ENCODE measurements at regions not wholly inside any gene's neighbourhood (a gene's known extent, or its start where the extent isn't known, plus 50 kb on each side); places are given as distances from the start of the nearest gene placed in this dataset.
A peak's percentile ranks its signal among the peaks of the same experiment; 100 is the strongest.

DNA sequence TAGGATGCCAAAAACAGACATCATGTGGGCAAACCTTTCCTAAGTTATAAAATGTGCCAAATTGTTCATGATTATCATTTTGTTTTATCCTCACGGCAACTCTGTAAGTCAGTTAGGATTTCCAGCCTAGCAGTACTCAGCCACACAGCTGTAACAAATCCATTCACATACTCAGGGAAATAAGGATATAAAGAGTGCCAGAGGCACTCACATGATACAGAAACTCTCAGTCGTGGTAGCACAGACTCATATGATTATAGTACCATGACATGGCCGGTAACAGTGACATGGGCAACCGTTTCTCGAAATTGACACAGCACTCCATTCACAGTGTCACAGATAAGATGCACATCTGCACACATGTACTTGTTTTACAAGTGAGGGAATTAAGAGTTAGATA lies 344.2 kb downstream of the LRIG3 start:
- Histone ChIP-seq H3K27ac (ENCODE audit: insufficient read depth, low read length) (peak overlapping the region; percentile 67; the same call in 1 of the 2 replicates), H3K27me3 (ENCODE audit: control insufficient read depth, insufficient read depth, low read length) (no peaks in the 10 kb centered on the region)
- WGBS, 2 experiments (ENCODE audit: extremely low coverage in 2 of 2, insufficient read length in 1 of 2) = no CpG with 5 or more reads among the region's 5 CpGs

More for the DNA sequence above, 344.2 kb downstream of the LRIG3 start:
- H3K18ac ChIP-seq (ENCODE audit: low read depth, low read length) = peak overlapping the region; percentile 89
- no peaks in the 10 kb centered on the region for H4K20me1 ChIP-seq (ENCODE audit: insufficient read depth, low read length)
- peak overlapping the region; percentile 25; the same call in 1 of the 3 replicates for H2BK15ac ChIP-seq (ENCODE audit: low read depth, low read length)
- peaks cover 3% of the 10 kb centered on the region for H3K4me1 ChIP-seq (ENCODE audit: control insufficient read depth, insufficient read depth, low read length)
- H3K9me1 ChIP-seq (ENCODE audit: insufficient read depth, low read length) = 0 out of 2 replicates have a peak, but pooled peaks cover 5% of the 10 kb centered on the region
- H3K9me3 ChIP-seq (ENCODE audit: control insufficient read depth, insufficient read depth, low read length) = no peaks in the 10 kb centered on the region
- no peak overlapping the region for H2AK9ac ChIP-seq (replicated peaks; ENCODE audit: low read depth, low read length, poor library complexity)
- peak overlapping the region; percentile 4 to 82; a peak in 2 of 4 replicates for H4K8ac ChIP-seq (ENCODE audit: low read depth in 2 of 2, low read length in 2 of 2)
- H2AFZ ChIP-seq (replicated peaks; ENCODE audit: low read length, poor library complexity) = peak overlapping the region; percentile 53
- ATAC-seq (ENCODE audit: low read depth) (no peak), DNase-seq (peak; percentile 7)
- H3K56ac ChIP-seq (ENCODE audit: extremely low read depth, insufficient read depth, low read length) = no peak overlapping the region
- peak overlapping the region; percentile 90 for H4K5ac ChIP-seq (ENCODE audit: low read depth, low read length)
- H3K4ac ChIP-seq (ENCODE audit: low read depth, low read length) = peak overlapping the region; percentile 33; the same call in 1 of the 2 replicates
- intact Hi-C loops (cut with micrococcal nuclease) (no loop called here), in situ Hi-C loops (cut with MboI; ENCODE audit: low sequenced_read_pairs) (no loop called here), dilution Hi-C loops (cut with HindIII; ENCODE audit: low sequenced_read_pairs, unreplicated experiment) (no loop called here)
- peak overlapping the region; percentile 58 for H2BK120ac ChIP-seq (ENCODE audit: low read depth, low read length)
- H2BK5ac ChIP-seq (ENCODE audit: low read depth, low read length, poor library complexity, severe bottlenecking) = no peak overlapping the region
- 0 out of 2 replicates have a peak overlapping the region, but pooled peaks have one; percentile 24 for H3K9ac ChIP-seq (ENCODE audit: low read depth, low read length)
- H3K23ac ChIP-seq (ENCODE audit: low read depth, low read length) = peak overlapping the region; percentile 21; the same call in 1 of the 2 replicates
- BruUV-seq (replicated peaks) = no TSS peak
- H2BK20ac ChIP-seq (ENCODE audit: low read depth, low read length) = peak overlapping the region; percentile 86
- peak overlapping the region; percentile 49; the same call in 1 of the 2 replicates for H2AK5ac ChIP-seq (ENCODE audit: low read depth, low read length)
- H3K79me1 ChIP-seq (ENCODE audit: low read depth in 1 of 2, low read length in 2 of 2) = no peaks in the 10 kb centered on the region
- TF ChIP-seq, protein P1, sequence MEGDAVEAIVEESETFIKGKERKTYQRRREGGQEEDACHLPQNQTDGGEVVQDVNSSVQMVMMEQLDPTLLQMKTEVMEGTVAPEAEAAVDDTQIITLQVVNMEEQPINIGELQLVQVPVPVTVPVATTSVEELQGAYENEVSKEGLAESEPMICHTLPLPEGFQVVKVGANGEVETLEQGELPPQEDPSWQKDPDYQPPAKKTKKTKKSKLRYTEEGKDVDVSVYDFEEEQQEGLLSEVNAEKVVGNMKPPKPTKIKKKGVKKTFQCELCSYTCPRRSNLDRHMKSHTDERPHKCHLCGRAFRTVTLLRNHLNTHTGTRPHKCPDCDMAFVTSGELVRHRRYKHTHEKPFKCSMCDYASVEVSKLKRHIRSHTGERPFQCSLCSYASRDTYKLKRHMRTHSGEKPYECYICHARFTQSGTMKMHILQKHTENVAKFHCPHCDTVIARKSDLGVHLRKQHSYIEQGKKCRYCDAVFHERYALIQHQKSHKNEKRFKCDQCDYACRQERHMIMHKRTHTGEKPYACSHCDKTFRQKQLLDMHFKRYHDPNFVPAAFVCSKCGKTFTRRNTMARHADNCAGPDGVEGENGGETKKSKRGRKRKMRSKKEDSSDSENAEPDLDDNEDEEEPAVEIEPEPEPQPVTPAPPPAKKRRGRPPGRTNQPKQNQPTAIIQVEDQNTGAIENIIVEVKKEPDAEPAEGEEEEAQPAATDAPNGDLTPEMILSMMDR (conservative IDR thresholded peaks at IDR 0.05; ENCODE audit: low read depth, low read length) = no peak
- no peak for TF ChIP-seq SMC3 (IDR thresholded peaks at IDR 0.05; ENCODE audit: low read depth, low read length)
- TF ChIP-seq RAD21 (IDR thresholded peaks at IDR 0.05; ENCODE audit: low read length) = no peak
- TF ChIP-seq NFE2L2 (IDR thresholded peaks at IDR 0.05; ENCODE audit: low read depth, low read length) = no peak
- TF ChIP-seq RCOR1 (IDR thresholded peaks at IDR 0.05; ENCODE audit: insufficient replicate concordance, low read length) = no peak
- TF ChIP-seq POLR2A (IDR thresholded peaks at IDR 0.05; ENCODE audit: low read depth, low read length) = no peak
- TF ChIP-seq FOS (IDR thresholded peaks at IDR 0.05; ENCODE audit: low read depth, low read length) = no peak
- TF ChIP-seq, protein P2, sequence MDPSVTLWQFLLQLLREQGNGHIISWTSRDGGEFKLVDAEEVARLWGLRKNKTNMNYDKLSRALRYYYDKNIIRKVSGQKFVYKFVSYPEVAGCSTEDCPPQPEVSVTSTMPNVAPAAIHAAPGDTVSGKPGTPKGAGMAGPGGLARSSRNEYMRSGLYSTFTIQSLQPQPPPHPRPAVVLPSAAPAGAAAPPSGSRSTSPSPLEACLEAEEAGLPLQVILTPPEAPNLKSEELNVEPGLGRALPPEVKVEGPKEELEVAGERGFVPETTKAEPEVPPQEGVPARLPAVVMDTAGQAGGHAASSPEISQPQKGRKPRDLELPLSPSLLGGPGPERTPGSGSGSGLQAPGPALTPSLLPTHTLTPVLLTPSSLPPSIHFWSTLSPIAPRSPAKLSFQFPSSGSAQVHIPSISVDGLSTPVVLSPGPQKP (IDR thresholded peaks at IDR 0.05; ENCODE audit: borderline replicate concordance, low read depth, low read length) = no peak
- TF ChIP-seq MXI1 (IDR thresholded peaks at IDR 0.05; ENCODE audit: borderline replicate concordance, low read depth, low read length) = no peak
- no peak for TF ChIP-seq CEBPB (IDR thresholded peaks at IDR 0.05; ENCODE audit: low read depth, low read length)
- TF ChIP-seq RFX5 (IDR thresholded peaks at IDR 0.05; ENCODE audit: low read depth, low read length) = no peak
- TF ChIP-seq MAFK (IDR thresholded peaks at IDR 0.05; ENCODE audit: low read depth, low read length) = no peak
- no peak for TF ChIP-seq BHLHE40 (IDR thresholded peaks at IDR 0.05; ENCODE audit: low read depth, low read length)
- no peak for TF ChIP-seq CHD1 (IDR thresholded peaks at IDR 0.05; ENCODE audit: low read depth, low read length)
- no peak for TF ChIP-seq MAZ (IDR thresholded peaks at IDR 0.05; ENCODE audit: borderline replicate concordance, low read depth, low read length)
- TF ChIP-seq, protein P3, sequence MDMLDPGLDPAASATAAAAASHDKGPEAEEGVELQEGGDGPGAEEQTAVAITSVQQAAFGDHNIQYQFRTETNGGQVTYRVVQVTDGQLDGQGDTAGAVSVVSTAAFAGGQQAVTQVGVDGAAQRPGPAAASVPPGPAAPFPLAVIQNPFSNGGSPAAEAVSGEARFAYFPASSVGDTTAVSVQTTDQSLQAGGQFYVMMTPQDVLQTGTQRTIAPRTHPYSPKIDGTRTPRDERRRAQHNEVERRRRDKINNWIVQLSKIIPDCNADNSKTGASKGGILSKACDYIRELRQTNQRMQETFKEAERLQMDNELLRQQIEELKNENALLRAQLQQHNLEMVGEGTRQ (IDR thresholded peaks at IDR 0.05; ENCODE audit: low read depth, low read length) = no peak
- 0 out of 2 replicates have a peak overlapping the region, but pooled peaks have one; percentile 19 for H3K14ac ChIP-seq (replicated peaks; ENCODE audit: low read depth, low read length)
- H3K4me3 ChIP-seq (ENCODE audit: insufficient read depth, low read depth, low read length) = no peak overlapping the region
- CTCF ChIA-PET = no interaction called here
- POLR2A ChIA-PET (ENCODE audit: unreplicated experiment) = no interaction called here
- no peaks in the 10 kb centered on the region for H3K36me3 ChIP-seq (ENCODE audit: control insufficient read depth, insufficient read depth, low read length)
- no peak overlapping the region for H4K91ac ChIP-seq (ENCODE audit: insufficient read depth, low read depth, low read length)
- H3K4me2 ChIP-seq (ENCODE audit: low read depth, low read length) = no peak overlapping the region
